ENCODE measurements at regions not wholly inside any gene's neighbourhood (a gene's known extent, or its start where the extent isn't known, plus 50 kb on each side); places are given as distances from the start of the nearest gene placed in this dataset.
"Not testable (repeated sequence)": the region's sequence is repeated elsewhere in the genome, so short reads cannot be mapped to it uniquely, and the experiment has no call there.

- H3K14ac ChIP-seq (replicated peaks; ENCODE audit: low read depth, low read length) = no peak overlapping the region
- no peaks in the 10 kb centered on the region for H3K36me3 ChIP-seq (ENCODE audit: control insufficient read depth, insufficient read depth, low read length)
- no peak overlapping the region for H3K4me2 ChIP-seq (ENCODE audit: low read depth, low read length)
- ChIA-PET CTCF (no interaction called here), POLR2A (ENCODE audit: unreplicated experiment) (no interaction called here)
- H3K9me3 ChIP-seq (ENCODE audit: control insufficient read depth, insufficient read depth, low read length) = no peaks in the 10 kb centered on the region
- intact Hi-C loops (cut with micrococcal nuclease) (no loop called here), in situ Hi-C loops (cut with MboI; ENCODE audit: low sequenced_read_pairs) (no loop called here), dilution Hi-C loops (cut with HindIII; ENCODE audit: low sequenced_read_pairs, unreplicated experiment) (no loop called here)
- DNase-seq (peak; percentile 4), ATAC-seq (ENCODE audit: low read depth) (no peak)
- H4K5ac ChIP-seq (ENCODE audit: low read depth, low read length) = no peak overlapping the region
- no peak overlapping the region for H2BK20ac ChIP-seq (ENCODE audit: low read depth, low read length)
- no peak overlapping the region for H2BK120ac ChIP-seq (ENCODE audit: low read depth, low read length)
- no peak overlapping the region for H4K8ac ChIP-seq (ENCODE audit: low read depth in 2 of 2, low read length in 2 of 2)
- H2AK9ac ChIP-seq (replicated peaks; ENCODE audit: low read depth, low read length, poor library complexity) = no peak overlapping the region
- no peak overlapping the region for H2AK5ac ChIP-seq (ENCODE audit: low read depth, low read length)
- peaks cover 10% of the 10 kb centered on the region; the same call in 1 of the 2 replicates for H3K27me3 ChIP-seq (ENCODE audit: control insufficient read depth, insufficient read depth, low read length)
- no peak overlapping the region for H3K27ac ChIP-seq (ENCODE audit: insufficient read depth, low read length)
- H3K4ac ChIP-seq (ENCODE audit: low read depth, low read length) = no peak overlapping the region
- H4K20me1 ChIP-seq (ENCODE audit: insufficient read depth, low read length) = no peaks in the 10 kb centered on the region
- H3K9me1 ChIP-seq (ENCODE audit: insufficient read depth, low read length) = no peaks in the 10 kb centered on the region
- no peak overlapping the region for H2BK5ac ChIP-seq (ENCODE audit: low read depth, low read length, poor library complexity, severe bottlenecking)
- no CpG with 5 or more reads among the region's 2 CpGs for WGBS, 2 experiments (ENCODE audit: extremely low coverage in 2 of 2, insufficient read length in 1 of 2)
- no peak overlapping the region for H3K23ac ChIP-seq (ENCODE audit: low read depth, low read length)
- no peaks in the 10 kb centered on the region for H3K4me1 ChIP-seq (ENCODE audit: control insufficient read depth, insufficient read depth, low read length)
- H4K91ac ChIP-seq (ENCODE audit: insufficient read depth, low read depth, low read length) = no peak overlapping the region
- no peak overlapping the region for H2BK15ac ChIP-seq (ENCODE audit: low read depth, low read length)
- no peak overlapping the region for H3K4me3 ChIP-seq (ENCODE audit: insufficient read depth, low read depth, low read length)
- TF ChIP-seq ELK1 (IDR thresholded peaks at IDR 0.05; ENCODE audit: borderline replicate concordance, low read depth, low read length) (no peak), BHLHE40 (IDR thresholded peaks at IDR 0.05; ENCODE audit: low read depth, low read length) (no peak), CEBPB (IDR thresholded peaks at IDR 0.05; ENCODE audit: low read depth, low read length) (no peak), RAD21 (IDR thresholded peaks at IDR 0.05; ENCODE audit: low read length) (no peak), RFX5 (IDR thresholded peaks at IDR 0.05; ENCODE audit: low read depth, low read length) (no peak)
- no TSS peak for BruUV-seq (replicated peaks)
- H3K9ac ChIP-seq (ENCODE audit: low read depth, low read length) = no peak overlapping the region
- no peaks in the 10 kb centered on the region for H3K79me1 ChIP-seq (ENCODE audit: low read depth in 1 of 2, low read length in 2 of 2)
- no peak overlapping the region for H3K18ac ChIP-seq (ENCODE audit: low read depth, low read length)
- H3K56ac ChIP-seq (ENCODE audit: extremely low read depth, insufficient read depth, low read length) = no peak overlapping the region
- H2AFZ ChIP-seq (replicated peaks; ENCODE audit: low read length, poor library complexity) = no peak overlapping the region
These were observed 86.1 kb downstream of the THSD1 start for GRCh38 chr13:52319876-52320275.

GRCh38 chr13:52309833-52310232 is 96.1 kb downstream of the THSD1 start:
- H3K4me1 ChIP-seq (ENCODE audit: control insufficient read depth, insufficient read depth, low read length); H3K36me3 ChIP-seq (ENCODE audit: control insufficient read depth, insufficient read depth, low read length); H3K79me1 ChIP-seq (ENCODE audit: low read depth in 1 of 2, low read length in 2 of 2); H3K9me1 ChIP-seq (ENCODE audit: insufficient read depth, low read length); H3K27ac ChIP-seq (ENCODE audit: insufficient read depth, low read length); H3K18ac ChIP-seq (ENCODE audit: low read depth, low read length); H4K91ac ChIP-seq (ENCODE audit: insufficient read depth, low read depth, low read length); in situ Hi-C loops (cut with MboI; ENCODE audit: low sequenced_read_pairs); H2BK20ac ChIP-seq (ENCODE audit: low read depth, low read length); DNase-seq; H3K4ac ChIP-seq (ENCODE audit: low read depth, low read length); H4K5ac ChIP-seq (ENCODE audit: low read depth, low read length); H3K9me3 ChIP-seq (ENCODE audit: control insufficient read depth, insufficient read depth, low read length); H3K9ac ChIP-seq (ENCODE audit: low read depth, low read length); H3K27me3 ChIP-seq (ENCODE audit: control insufficient read depth, insufficient read depth, low read length); H2BK15ac ChIP-seq (ENCODE audit: low read depth, low read length); H4K8ac ChIP-seq (ENCODE audit: low read depth in 2 of 2, low read length in 2 of 2); H3K56ac ChIP-seq (ENCODE audit: extremely low read depth, insufficient read depth, low read length); POLR2A ChIA-PET (ENCODE audit: unreplicated experiment); H2BK120ac ChIP-seq (ENCODE audit: low read depth, low read length); H2AK5ac ChIP-seq (ENCODE audit: low read depth, low read length); intact Hi-C loops (cut with micrococcal nuclease); H2BK5ac ChIP-seq (ENCODE audit: low read depth, low read length, poor library complexity, severe bottlenecking); H2AK9ac ChIP-seq (replicated peaks; ENCODE audit: low read depth, low read length, poor library complexity); H3K4me3 ChIP-seq (ENCODE audit: insufficient read depth, low read depth, low read length); H3K23ac ChIP-seq (ENCODE audit: low read depth, low read length); H4K20me1 ChIP-seq (ENCODE audit: insufficient read depth, low read length); H3K4me2 ChIP-seq (ENCODE audit: low read depth, low read length); ATAC-seq (ENCODE audit: low read depth); BruUV-seq (replicated peaks); H3K14ac ChIP-seq (replicated peaks; ENCODE audit: low read depth, low read length); dilution Hi-C loops (cut with HindIII; ENCODE audit: low sequenced_read_pairs, unreplicated experiment); H2AFZ ChIP-seq (replicated peaks; ENCODE audit: low read length, poor library complexity); CTCF ChIA-PET: not testable (repeated sequence)
- 20% methylated on average over 1 of the region's 6 CpGs; no CpG with 5 or more reads in 1 of the 2 experiments for WGBS, 2 experiments (ENCODE audit: extremely low coverage in 2 of 2, insufficient read length in 1 of 2)

Measured in IMR-90 (cell line).